Peyer's patch (tissue), 4 donors: ENCODE measurements at regions not wholly inside any gene's neighbourhood (a gene's known extent, or its start where the extent isn't known, plus 50 kb on each side); places are given as distances from the start of the nearest gene placed in this dataset.

Experiments
- CTCF ChIP-seq, 6 experiments: fragments of 450-650 bp in 4 of 6; fragments of 200-600 bp in 2 of 6; sonication (generic) in 1 of 6; IDR thresholded peaks; one replicate each; pipeline ENCODE4 v1.5.1; 2017 to 2019; ENCODE audit warnings: antibody characterized with exemption in 6 of 6, mild to moderate bottlenecking in 3 of 6, moderate library complexity in 1 of 6
- POLR2A ChIP-seq, 2 donors: fragments of 450-650 bp; IDR thresholded peaks; one replicate each; pipeline ENCODE4 v1.5.1; 2017; ENCODE audit warnings: antibody characterized with exemption in 2 of 2, mild to moderate bottlenecking in 2 of 2, moderate library complexity in 2 of 2

- TF ChIP-seq CTCF (IDR thresholded peaks at IDR 0.05) (no peak), POLR2A (IDR thresholded peaks at IDR 0.05) (no peak)
Observed at GRCh38 chr13:91050970-91051369, 296.5 kb upstream of the MIR17HG start.
